HEK293 (cell line): ENCODE measurements at regions not wholly inside any gene's neighbourhood (a gene's known extent, or its start where the extent isn't known, plus 50 kb on each side); places are given as distances from the start of the nearest gene placed in this dataset.

Experiments used
- CTCF ChIP-seq: fragments of 450-650 bp; formaldehyde crosslinking; IDR thresholded peaks from 2 replicates; pipeline ENCODE4 v1.5.1; 2016; ENCODE audit warnings: missing biosample characterization, missing genetic modification characterization
- KLF16 ChIP-seq: fragments of 450-650 bp; formaldehyde crosslinking; IDR thresholded peaks from 2 replicates; pipeline ENCODE4 v1.5.1; 2017; ENCODE audit warnings: missing biosample characterization, missing genetic modification characterization
- PRDM1 ChIP-seq: fragments of 450-650 bp; formaldehyde crosslinking; IDR thresholded peaks from 2 replicates; pipeline ENCODE4; 2016; ENCODE audit warnings: missing biosample characterization, missing genetic modification characterization
- SETDB1 ChIP-seq: IDR thresholded peaks from one replicate; pipeline ENCODE4 v1.6.1; 2017; ENCODE audit warnings: mild to moderate bottlenecking, low read length, moderate library complexity, mixed read lengths; ENCODE audit not compliant: insufficient read length
- ZNF24 ChIP-seq: fragments of 450-650 bp; formaldehyde crosslinking; IDR thresholded peaks from 2 replicates; pipeline ENCODE4 v1.5.1; 2016; ENCODE audit warnings: missing biosample characterization, missing genetic modification characterization
- ZNF274 ChIP-seq, 2 experiments: fragments of 200-500 bp in 1 of 2; fragments of 450-650 bp in 1 of 2; sonication (Bioruptor generic) in 1 of 2; formaldehyde crosslinking in 1 of 2; IDR thresholded peaks; 2 replicates each; pipeline versions ENCODE4 v1.5.1 to v1.6.1; 2014 to 2016; ENCODE audit warnings: borderline replicate concordance in 1 of 2, inconsistent platforms in 1 of 2, low read length in 1 of 2, missing biosample characterization in 1 of 2, missing genetic modification characterization in 1 of 2
- ZNF501 ChIP-seq: fragments of 450-650 bp; formaldehyde crosslinking; IDR thresholded peaks from 2 replicates; pipeline ENCODE4 v1.5.1; 2016; ENCODE audit warnings: missing biosample characterization, missing genetic modification characterization
- ZNF792 ChIP-seq: fragments of 450-650 bp; formaldehyde crosslinking; IDR thresholded peaks from 2 replicates; pipeline ENCODE4 v1.5.1; 2016; ENCODE audit warnings: missing biosample characterization, missing genetic modification characterization
- ZNF830 ChIP-seq: fragments of 450-650 bp; IDR thresholded peaks from 2 replicates; pipeline ENCODE4 v1.5.0; 2018; ENCODE audit warnings: missing biosample characterization, missing genetic modification characterization, low read depth, mild to moderate bottlenecking, moderate library complexity

DNA sequence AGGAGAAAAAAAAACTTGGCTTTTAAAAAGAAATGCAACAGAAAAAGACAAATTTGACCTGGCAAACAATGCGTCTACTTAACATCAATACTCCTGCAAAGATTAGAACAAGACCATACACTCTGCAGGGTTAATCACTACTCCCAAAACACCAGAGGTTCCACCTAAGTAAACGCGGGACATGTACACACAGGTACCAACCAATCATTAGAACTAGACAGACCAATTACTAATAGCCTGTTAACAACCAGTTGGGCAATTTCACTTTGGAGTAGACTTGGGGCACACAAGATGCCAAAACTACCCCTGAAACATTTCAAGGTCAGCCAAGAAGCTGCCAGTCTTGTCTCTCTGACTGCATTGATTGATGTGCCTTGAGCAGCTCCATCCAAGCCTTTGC, 125.8 kb downstream of the RRAGC start:
- TF ChIP-seq CTCF (tag by site-specific recombination) (no peak), ZNF274 (IDR thresholded peaks at IDR 0.05; ENCODE audit: low read length) (no peak), ZNF274 (tag by site-specific recombination; IDR thresholded peaks at IDR 0.05; ENCODE audit: borderline replicate concordance) (no peak), ZNF501 (tag by site-specific recombination) (no peak), SETDB1 (no peak), KLF16 (tag by site-specific recombination) (no peak), PRDM1 (tag by site-specific recombination) (no peak), ZNF24 (tag by site-specific recombination) (no peak), ZNF830 (tag by site-specific recombination) (no peak), ZNF792 (no peak)
